ENCODE measurements at regions not wholly inside any gene's neighbourhood (a gene's known extent, or its start where the extent isn't known, plus 50 kb on each side); places are given as distances from the start of the nearest gene placed in this dataset.
A peak's percentile ranks its signal among the peaks of the same experiment; 100 is the strongest.

DNA sequence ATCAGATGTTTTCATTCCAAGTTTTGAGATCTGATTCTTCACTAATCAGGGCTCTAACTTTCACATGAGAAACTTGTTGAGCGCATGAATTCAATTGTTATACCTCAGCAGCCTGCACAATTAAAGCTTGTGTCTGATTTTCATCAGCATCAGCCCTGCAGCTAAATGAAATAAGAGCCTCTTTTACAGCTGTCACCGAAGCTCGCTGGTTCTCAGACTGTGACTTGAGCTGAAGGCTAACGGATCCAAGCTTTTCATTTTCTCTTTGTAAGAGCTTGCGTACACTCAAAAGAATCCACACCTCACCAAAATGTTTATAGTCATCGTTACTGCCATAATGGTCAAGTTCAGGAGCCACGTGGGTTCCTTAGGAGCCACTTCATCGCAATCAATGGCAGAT, 65.5 kb upstream of the BEGAIN start:
- no CpG with 5 or more reads among the region's 8 CpGs for WGBS, 2 donors (ENCODE audit: extremely low coverage in 2 of 2, insufficient read length in 2 of 2, insufficient replicate concordance in 1 of 2)
- no peak overlapping the region for H4K91ac ChIP-seq (ENCODE audit: low read depth, low read length, poor library complexity)
- H3K14ac ChIP-seq (ENCODE audit: low read length), result no peak overlapping the region
- no peak overlapping the region for H2BK120ac ChIP-seq (ENCODE audit: low read depth, low read length)
- H3K9ac ChIP-seq (ENCODE audit: low read depth, low read length, poor library complexity), result no peak overlapping the region
- H3K4me3 ChIP-seq (ENCODE audit: low read length in 2 of 2), result no peak overlapping the region
- H3K4me2 ChIP-seq (ENCODE audit: insufficient read depth, low read length, poor library complexity, severe bottlenecking), result no peak overlapping the region
- no peak for DNase-seq (ENCODE audit: low spot score)
- H4K8ac ChIP-seq (ENCODE audit: low read depth, low read length), result no peak overlapping the region
- no peak overlapping the region for H2AFZ ChIP-seq (ENCODE audit: low read length)
- peaks cover 0 to 2% of the 10 kb centered on the region in 2 donors for H3K9me3 ChIP-seq (replicated peaks in 1 of 2; ENCODE audit: control insufficient read depth in 2 of 2, insufficient read depth in 1 of 2, low read depth in 1 of 2, low read length in 2 of 2)
- H2AK5ac ChIP-seq (ENCODE audit: low read depth, low read length), result no peak overlapping the region
- H3K4me1 ChIP-seq (ENCODE audit: control insufficient read depth in 2 of 2, insufficient read depth in 1 of 2, low read depth in 1 of 2, low read length in 2 of 2), result peaks cover 7 to 30% of the 10 kb centered on the region in 2 donors
- H3K36me3 ChIP-seq (replicated peaks in 1 of 2; ENCODE audit: control insufficient read depth in 2 of 2, insufficient read depth in 2 of 2, low read length in 2 of 2), result no peaks in the 10 kb centered on the region
- H3K27me3 ChIP-seq (ENCODE audit: control insufficient read depth in 3 of 3, insufficient read depth in 3 of 3, low read depth in 1 of 3, low read length in 3 of 3), result peaks cover 0 to 29% (median 0%) of the 10 kb centered on the region in 3 experiments
- H2BK12ac ChIP-seq (ENCODE audit: low read length), result no peak overlapping the region
- no peak overlapping the region for H2BK15ac ChIP-seq (ENCODE audit: low read length)
- no peak overlapping the region for H3K18ac ChIP-seq (ENCODE audit: low read length)
- no peak overlapping the region for H2BK5ac ChIP-seq (ENCODE audit: low read length)
- H3K4ac ChIP-seq (ENCODE audit: low read length), result no peak overlapping the region
- no peak overlapping the region for H3K23ac ChIP-seq (ENCODE audit: low read depth, low read length, poor library complexity)
- H3K27ac ChIP-seq (replicated peaks; ENCODE audit: low read length), result no peak overlapping the region
- peaks cover 3% of the 10 kb centered on the region for H3K79me1 ChIP-seq (ENCODE audit: low read depth, low read length)

DNA sequence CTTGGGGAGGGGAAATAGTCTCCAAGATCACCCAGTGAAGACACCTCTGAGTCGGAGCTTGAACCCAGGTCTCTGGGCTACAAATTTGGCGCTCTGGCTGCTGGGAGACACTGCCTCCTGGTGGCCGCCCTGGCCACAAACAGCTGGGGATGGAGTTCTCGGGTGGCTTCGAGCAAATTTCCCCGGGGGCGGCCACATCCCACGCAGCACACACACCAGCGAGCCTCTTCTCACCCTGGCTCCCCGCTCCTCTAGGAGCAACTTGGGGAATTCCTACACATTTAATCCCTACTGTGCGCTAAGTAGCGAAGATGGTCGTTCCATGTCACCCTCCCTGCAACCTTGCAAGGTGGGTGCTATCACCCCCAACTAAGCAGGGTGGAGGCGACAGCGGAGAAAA, 66.2 kb upstream of the BEGAIN start:
- peaks cover 11 to 36% of the 10 kb centered on the region in 2 donors for H3K4me1 ChIP-seq (ENCODE audit: control insufficient read depth in 2 of 2, insufficient read depth in 1 of 2, low read depth in 1 of 2, low read length in 2 of 2)
- H3K36me3 ChIP-seq (replicated peaks in 1 of 2; ENCODE audit: control insufficient read depth in 2 of 2, insufficient read depth in 2 of 2, low read length in 2 of 2), result no peaks in the 10 kb centered on the region
- H2BK12ac ChIP-seq (ENCODE audit: low read length), result peak overlapping the region; percentile 87
- H3K4ac ChIP-seq (ENCODE audit: low read length), result peak overlapping the region; percentile 15
- peaks cover 0 to 2% of the 10 kb centered on the region in 2 donors for H3K9me3 ChIP-seq (replicated peaks in 1 of 2; ENCODE audit: control insufficient read depth in 2 of 2, insufficient read depth in 1 of 2, low read depth in 1 of 2, low read length in 2 of 2)
- peak overlapping the region; percentile 82 for H2AK5ac ChIP-seq (ENCODE audit: low read depth, low read length)
- no CpG with 5 or more reads among the region's 15 CpGs for WGBS, 2 donors (ENCODE audit: extremely low coverage in 2 of 2, insufficient read length in 2 of 2, insufficient replicate concordance in 1 of 2)
- H3K23ac ChIP-seq (ENCODE audit: low read depth, low read length, poor library complexity), result no peak overlapping the region
- H3K27ac ChIP-seq (replicated peaks; ENCODE audit: low read length), result peak overlapping the region; percentile 77
- H2AFZ ChIP-seq (ENCODE audit: low read length), result no peak overlapping the region
- peak overlapping the region; percentile 29 for H2BK120ac ChIP-seq (ENCODE audit: low read depth, low read length)
- peaks cover 5% of the 10 kb centered on the region for H3K79me1 ChIP-seq (ENCODE audit: low read depth, low read length)
- peak overlapping the region; percentile 91 for H3K18ac ChIP-seq (ENCODE audit: low read length)
- no peak overlapping the region for H3K4me3 ChIP-seq (ENCODE audit: low read length in 2 of 2)
- no peak overlapping the region for H3K9ac ChIP-seq (ENCODE audit: low read depth, low read length, poor library complexity)
- H3K4me2 ChIP-seq (ENCODE audit: insufficient read depth, low read length, poor library complexity, severe bottlenecking), result no peak overlapping the region
- no peak overlapping the region for H2BK5ac ChIP-seq (ENCODE audit: low read length)
- H3K14ac ChIP-seq (ENCODE audit: low read length), result no peak overlapping the region
- peaks cover 0 to 29% (median 0%) of the 10 kb centered on the region in 3 experiments for H3K27me3 ChIP-seq (ENCODE audit: control insufficient read depth in 3 of 3, insufficient read depth in 3 of 3, low read depth in 1 of 3, low read length in 3 of 3)
- peak overlapping the region; percentile 73 for H4K91ac ChIP-seq (ENCODE audit: low read depth, low read length, poor library complexity)
- no peak overlapping the region for H2BK15ac ChIP-seq (ENCODE audit: low read length)
- H4K8ac ChIP-seq (ENCODE audit: low read depth, low read length), result no peak overlapping the region
- DNase-seq (ENCODE audit: low spot score), result no peak

DNA sequence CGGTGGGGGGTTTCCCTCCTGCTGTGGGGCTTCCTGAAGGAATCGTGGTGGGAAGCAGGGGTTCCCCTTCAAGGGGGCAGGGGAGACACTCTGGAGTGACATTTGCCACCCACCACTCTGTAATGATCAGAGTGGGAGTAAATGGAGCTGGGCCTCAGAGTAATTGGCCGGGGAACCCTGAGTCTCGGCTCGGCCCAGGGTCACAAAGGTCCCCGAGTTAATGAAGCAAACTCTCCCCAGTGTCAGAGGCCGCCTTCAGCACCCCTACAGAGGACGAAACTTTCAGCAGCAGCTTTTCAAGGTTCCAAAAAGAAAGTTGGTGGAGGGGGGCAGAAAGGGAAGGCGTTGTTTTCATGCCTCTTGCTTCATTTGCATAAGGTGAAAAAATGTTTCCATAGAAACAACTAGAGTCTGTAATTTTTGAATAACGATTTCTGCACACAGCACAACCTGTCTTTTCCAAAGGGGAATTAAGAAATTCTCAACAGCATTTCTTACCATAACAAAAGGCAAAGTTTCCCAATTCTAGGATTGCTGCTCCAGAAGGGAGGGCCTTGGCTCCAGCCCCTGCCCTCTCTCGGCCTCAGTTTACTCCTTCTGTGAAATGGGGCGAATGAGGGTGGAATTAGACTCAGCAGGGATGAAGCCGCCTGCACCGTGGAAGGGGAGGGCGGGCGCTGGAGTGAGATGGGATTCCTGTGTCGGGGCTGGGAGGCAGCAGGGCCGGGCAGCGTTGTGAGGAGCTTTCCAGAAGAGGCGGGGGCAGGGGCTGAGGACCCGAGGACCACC, 67.0 kb upstream of the BEGAIN start:
- H2AK5ac ChIP-seq (ENCODE audit: low read depth, low read length), result peak overlapping the region; percentile 85
- peak overlapping the region; percentile 77 for H3K27ac ChIP-seq (replicated peaks; ENCODE audit: low read length)
- WGBS, 2 donors (ENCODE audit: extremely low coverage in 2 of 2, insufficient read length in 2 of 2, insufficient replicate concordance in 1 of 2), result no CpG with 5 or more reads among the region's 21 CpGs
- peak overlapping the region; percentile 27 for H2AFZ ChIP-seq (ENCODE audit: low read length)
- no peak overlapping the region for H3K9ac ChIP-seq (ENCODE audit: low read depth, low read length, poor library complexity)
- peak overlapping the region; percentile 85 for H2BK120ac ChIP-seq (ENCODE audit: low read depth, low read length)
- no peaks in the 10 kb centered on the region for H3K36me3 ChIP-seq (replicated peaks in 1 of 2; ENCODE audit: control insufficient read depth in 2 of 2, insufficient read depth in 2 of 2, low read length in 2 of 2)
- H3K4me3 ChIP-seq (ENCODE audit: low read length in 2 of 2), result no peak overlapping the region
- peaks cover 17 to 41% of the 10 kb centered on the region in 2 donors for H3K4me1 ChIP-seq (ENCODE audit: control insufficient read depth in 2 of 2, insufficient read depth in 1 of 2, low read depth in 1 of 2, low read length in 2 of 2)
- peak overlapping the region; percentile 11 for H2BK5ac ChIP-seq (ENCODE audit: low read length)
- H3K4ac ChIP-seq (ENCODE audit: low read length), result no peak overlapping the region
- peak overlapping the region; percentile 37 for H3K4me2 ChIP-seq (ENCODE audit: insufficient read depth, low read length, poor library complexity, severe bottlenecking)
- H3K18ac ChIP-seq (ENCODE audit: low read length), result peak overlapping the region; percentile 91
- H3K79me1 ChIP-seq (ENCODE audit: low read depth, low read length), result peaks cover 6% of the 10 kb centered on the region
- H4K91ac ChIP-seq (ENCODE audit: low read depth, low read length, poor library complexity), result no peak overlapping the region
- peaks cover 0 to 2% of the 10 kb centered on the region in 2 donors for H3K9me3 ChIP-seq (replicated peaks in 1 of 2; ENCODE audit: control insufficient read depth in 2 of 2, insufficient read depth in 1 of 2, low read depth in 1 of 2, low read length in 2 of 2)
- no peak overlapping the region for H2BK15ac ChIP-seq (ENCODE audit: low read length)
- no peak for DNase-seq (ENCODE audit: low spot score)
- no peak overlapping the region for H4K8ac ChIP-seq (ENCODE audit: low read depth, low read length)
- H3K23ac ChIP-seq (ENCODE audit: low read depth, low read length, poor library complexity), result no peak overlapping the region
- H3K14ac ChIP-seq (ENCODE audit: low read length), result no peak overlapping the region
- H3K27me3 ChIP-seq (ENCODE audit: control insufficient read depth in 3 of 3, insufficient read depth in 3 of 3, low read depth in 1 of 3, low read length in 3 of 3), result peaks cover 0 to 26% (median 0%) of the 10 kb centered on the region in 3 experiments
- H2BK12ac ChIP-seq (ENCODE audit: low read length), result peak overlapping the region; percentile 80

Data from neuronal stem cell (in vitro differentiated cells).